ENCODE measurements at regions not wholly inside any gene's neighbourhood (a gene's known extent, or its start where the extent isn't known, plus 50 kb on each side); places are given as distances from the start of the nearest gene placed in this dataset.

DNA sequence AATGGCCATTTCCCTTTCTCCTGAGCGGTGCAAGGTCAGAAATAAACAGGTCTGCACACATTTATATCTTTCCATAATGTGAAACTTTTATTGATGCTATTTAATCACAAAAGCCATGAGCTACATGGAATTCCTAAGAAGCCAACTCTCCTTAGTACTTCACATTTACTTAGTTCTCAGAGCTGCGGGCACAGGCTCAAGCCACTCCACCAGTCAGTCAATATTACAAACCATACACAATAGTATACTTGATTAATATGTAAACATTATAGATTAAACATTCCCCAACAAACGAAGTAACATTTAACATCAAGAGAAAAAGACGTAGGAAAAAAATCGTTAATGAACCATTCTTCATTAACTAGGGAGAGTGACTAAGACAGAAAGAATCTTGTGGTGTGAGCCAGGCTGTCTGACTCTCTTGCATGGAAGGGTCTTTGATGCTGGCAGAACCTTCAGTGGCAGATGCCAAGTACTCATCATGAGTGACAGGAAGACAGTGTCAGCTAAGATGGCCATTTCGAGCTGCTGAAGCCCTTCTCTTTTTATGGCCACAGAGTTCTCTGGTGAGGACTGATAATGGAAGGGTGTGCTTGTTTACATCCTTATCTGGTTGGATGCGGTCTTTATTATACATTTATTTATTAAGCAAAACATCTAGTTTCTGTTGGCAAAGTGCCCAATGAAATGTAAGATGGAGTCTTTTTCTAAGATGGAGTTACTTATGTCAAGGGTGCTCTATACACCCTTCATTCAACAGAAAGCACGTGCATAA lies 115.5 kb upstream of the TUT7 start:
- TF ChIP-seq, protein P1, sequence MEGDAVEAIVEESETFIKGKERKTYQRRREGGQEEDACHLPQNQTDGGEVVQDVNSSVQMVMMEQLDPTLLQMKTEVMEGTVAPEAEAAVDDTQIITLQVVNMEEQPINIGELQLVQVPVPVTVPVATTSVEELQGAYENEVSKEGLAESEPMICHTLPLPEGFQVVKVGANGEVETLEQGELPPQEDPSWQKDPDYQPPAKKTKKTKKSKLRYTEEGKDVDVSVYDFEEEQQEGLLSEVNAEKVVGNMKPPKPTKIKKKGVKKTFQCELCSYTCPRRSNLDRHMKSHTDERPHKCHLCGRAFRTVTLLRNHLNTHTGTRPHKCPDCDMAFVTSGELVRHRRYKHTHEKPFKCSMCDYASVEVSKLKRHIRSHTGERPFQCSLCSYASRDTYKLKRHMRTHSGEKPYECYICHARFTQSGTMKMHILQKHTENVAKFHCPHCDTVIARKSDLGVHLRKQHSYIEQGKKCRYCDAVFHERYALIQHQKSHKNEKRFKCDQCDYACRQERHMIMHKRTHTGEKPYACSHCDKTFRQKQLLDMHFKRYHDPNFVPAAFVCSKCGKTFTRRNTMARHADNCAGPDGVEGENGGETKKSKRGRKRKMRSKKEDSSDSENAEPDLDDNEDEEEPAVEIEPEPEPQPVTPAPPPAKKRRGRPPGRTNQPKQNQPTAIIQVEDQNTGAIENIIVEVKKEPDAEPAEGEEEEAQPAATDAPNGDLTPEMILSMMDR (conservative IDR thresholded peaks at IDR 0.05; ENCODE audit: low read depth, low read length), result no peak
- no peak for TF ChIP-seq EZH2 (IDR thresholded peaks at IDR 0.05; ENCODE audit: low read length, unreplicated experiment)

Measured in PC-3 (cell line).